DND-41 (cell line): ENCODE measurements at regions not wholly inside any gene's neighbourhood (a gene's known extent, or its start where the extent isn't known, plus 50 kb on each side); places are given as distances from the start of the nearest gene placed in this dataset.

Source experiments
- EZH2 ChIP-seq: IDR thresholded peaks from 3 replicates; pipeline ENCODE4 v1.6.1; 2012; ENCODE audit warnings: borderline replicate concordance, low read depth, mild to moderate bottlenecking, moderate library complexity, low read length, inconsistent platforms; ENCODE audit not compliant: severe bottlenecking
- TF ChIP-seq, protein P1 (sequence below): IDR thresholded peaks from 2 replicates; pipeline ENCODE4 v1.5.1; 2012; ENCODE audit warnings: borderline replicate concordance, low read length, moderate library complexity, mild to moderate bottlenecking; ENCODE audit not compliant: poor library complexity, severe bottlenecking; ENCODE audit errors: extremely low read depth

- TF ChIP-seq, protein P1, sequence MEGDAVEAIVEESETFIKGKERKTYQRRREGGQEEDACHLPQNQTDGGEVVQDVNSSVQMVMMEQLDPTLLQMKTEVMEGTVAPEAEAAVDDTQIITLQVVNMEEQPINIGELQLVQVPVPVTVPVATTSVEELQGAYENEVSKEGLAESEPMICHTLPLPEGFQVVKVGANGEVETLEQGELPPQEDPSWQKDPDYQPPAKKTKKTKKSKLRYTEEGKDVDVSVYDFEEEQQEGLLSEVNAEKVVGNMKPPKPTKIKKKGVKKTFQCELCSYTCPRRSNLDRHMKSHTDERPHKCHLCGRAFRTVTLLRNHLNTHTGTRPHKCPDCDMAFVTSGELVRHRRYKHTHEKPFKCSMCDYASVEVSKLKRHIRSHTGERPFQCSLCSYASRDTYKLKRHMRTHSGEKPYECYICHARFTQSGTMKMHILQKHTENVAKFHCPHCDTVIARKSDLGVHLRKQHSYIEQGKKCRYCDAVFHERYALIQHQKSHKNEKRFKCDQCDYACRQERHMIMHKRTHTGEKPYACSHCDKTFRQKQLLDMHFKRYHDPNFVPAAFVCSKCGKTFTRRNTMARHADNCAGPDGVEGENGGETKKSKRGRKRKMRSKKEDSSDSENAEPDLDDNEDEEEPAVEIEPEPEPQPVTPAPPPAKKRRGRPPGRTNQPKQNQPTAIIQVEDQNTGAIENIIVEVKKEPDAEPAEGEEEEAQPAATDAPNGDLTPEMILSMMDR = no peak
- TF ChIP-seq EZH2 = no peak
Measured at GRCh38 chr13:91264484-91264883, 83.0 kb upstream of the MIR17HG start.
